Left ventricle myocardium superior (tissue), 1 donor: ENCODE measurements at regions not wholly inside any gene's neighbourhood (a gene's known extent, or its start where the extent isn't known, plus 50 kb on each side); places are given as distances from the start of the nearest gene placed in this dataset.
"Not testable (repeated sequence)": the region's sequence is repeated elsewhere in the genome, so short reads cannot be mapped to it uniquely, and the experiment has no call there.

Experiments used
- ATAC-seq: fragments of 200-7000 bp; cut with Tn5 transposase; one replicate; pipeline ENCODE4 v1.9.1; 2020; ENCODE audit warnings: mild to moderate bottlenecking, moderate library complexity
- DNase-seq: peaks from one replicate; pipeline ENCODE4 v3.0.0-alpha.2; 2020
- intact Hi-C: fragments of 100-400 bp; cut with micrococcal nuclease; formaldehyde crosslinking; loops from one replicate; pipeline ENCODE4 v1.11.0; 2022
- donor health status: DM: no; HTN: yes; CAD: no; lungs with severe emphysema.

DNA sequence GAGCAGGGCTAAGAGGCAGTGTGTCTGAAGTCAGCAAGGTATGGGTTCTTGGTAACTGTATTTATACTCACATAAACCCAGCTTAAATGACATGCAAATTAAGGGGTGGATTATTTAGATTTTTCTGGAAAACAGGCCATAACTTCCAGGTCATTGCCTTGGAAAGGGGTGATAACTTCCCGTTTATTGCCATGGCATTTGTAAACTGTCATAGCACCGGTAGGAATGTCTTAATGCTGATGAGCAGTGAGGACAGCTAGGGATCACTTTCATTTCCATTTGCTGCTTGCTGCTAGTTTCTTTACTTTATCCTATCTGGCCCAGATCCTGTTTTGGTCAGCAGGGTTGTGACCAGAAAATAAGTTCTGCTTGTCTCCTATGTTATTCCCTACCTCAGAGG is 1336.7 kb downstream of the CDH11 start:
- ATAC-seq, result no peak
- no peak for DNase-seq
- intact Hi-C loops, result no loop called here

DNA sequence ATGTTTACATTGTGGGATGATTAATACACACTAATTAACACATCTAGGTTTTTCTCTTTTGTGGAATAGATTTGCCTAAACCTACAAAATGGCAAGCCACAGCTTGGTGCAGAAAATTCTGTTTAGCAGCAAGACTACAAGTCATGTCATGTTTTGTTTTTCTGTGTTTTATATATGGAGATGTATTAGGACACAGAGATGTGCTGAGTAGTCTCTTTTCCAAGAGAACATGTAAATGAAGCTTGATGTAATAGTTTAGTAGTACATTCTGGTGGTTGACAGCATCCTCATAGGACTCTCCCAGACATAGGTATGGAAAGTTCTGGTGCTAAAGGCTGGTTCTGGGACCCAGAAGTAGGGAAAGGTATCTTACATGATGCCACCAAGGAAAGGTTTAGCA is 1345.4 kb downstream of the CDH11 start:
- no peak for ATAC-seq
- intact Hi-C loops, result no loop called here
- no peak for DNase-seq

DNA sequence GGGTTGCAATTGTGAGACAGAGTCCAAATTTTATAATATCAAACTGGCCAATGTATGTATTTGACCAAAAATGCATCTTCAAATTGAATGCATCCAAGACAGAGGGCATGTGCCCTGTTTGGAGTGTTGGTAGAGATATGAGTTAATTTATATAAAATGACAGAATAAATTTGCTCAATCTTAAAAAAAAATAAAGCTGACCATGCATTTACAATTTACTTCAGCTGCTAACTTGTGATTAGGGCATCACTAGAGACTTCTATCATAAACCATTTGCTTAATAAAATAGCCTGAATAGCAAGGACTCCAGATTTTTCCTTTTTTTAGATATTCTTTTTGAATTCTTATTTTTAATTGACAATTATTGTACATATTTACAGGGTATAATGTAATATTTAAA is 1345.8 kb downstream of the CDH11 start:
- DNase-seq, result no peak
- ATAC-seq, result no peak
- intact Hi-C loops, result no loop called here

DNA sequence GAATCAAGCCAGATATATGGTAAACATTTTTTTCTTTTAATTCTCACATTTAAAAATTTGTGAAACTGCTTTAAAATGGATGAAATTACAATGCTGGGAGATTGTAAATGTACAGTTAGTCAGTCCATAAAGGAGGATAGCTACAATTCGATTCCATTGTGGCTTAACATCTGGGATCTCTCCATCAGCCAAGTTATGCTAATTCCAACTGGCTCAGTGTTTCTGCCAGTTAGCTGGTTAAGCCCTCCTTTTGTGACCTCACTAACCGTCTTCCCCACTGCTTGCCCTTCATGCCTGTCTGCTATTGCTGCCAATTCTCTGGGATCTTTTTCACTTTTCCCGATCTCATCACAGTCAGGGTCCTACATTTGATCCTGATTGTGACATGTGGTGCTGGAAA is 1347.6 kb downstream of the CDH11 start:
- intact Hi-C loops, result no loop called here
- DNase-seq (no peak), ATAC-seq (no peak)

DNA sequence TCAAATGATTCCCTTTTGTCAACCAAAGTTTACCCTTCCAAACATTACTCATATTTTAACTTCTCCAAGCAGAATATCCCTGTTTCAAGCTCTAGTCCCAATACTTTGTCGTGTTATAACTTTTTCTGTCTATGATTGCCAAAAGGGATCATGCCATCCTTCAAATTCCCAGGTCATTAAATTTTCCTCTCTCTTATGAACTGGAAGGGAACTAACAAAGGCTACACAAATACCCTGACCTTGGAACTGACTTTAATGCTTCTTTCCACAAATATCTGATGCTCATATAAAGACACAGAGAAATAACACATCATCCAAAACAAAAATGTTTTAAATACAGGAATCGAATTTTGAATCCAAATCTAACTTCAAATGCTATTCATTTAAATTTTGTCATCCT is 1352.7 kb downstream of the CDH11 start:
- DNase-seq (no peak), ATAC-seq (no peak)

DNA sequence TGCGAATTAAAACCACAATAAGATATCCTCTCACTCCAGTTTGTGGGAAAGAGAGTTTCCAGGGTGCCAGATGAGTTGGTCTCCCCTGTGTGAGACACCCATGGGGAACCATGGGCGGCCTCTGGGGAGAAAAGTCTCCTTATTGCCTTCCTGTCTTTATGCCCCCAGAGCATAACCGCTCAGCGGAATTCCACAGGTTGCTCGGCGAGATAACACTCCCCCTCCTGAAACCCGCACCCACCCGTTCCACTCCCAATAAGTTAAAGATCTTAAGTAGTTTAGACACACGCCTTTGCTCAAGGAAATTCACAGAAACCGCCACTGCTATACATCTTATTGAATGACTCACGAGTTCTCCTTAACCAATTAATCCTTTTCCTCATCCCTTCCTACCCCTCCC is 1361.6 kb downstream of the CDH11 start:
- DNase-seq, ATAC-seq, intact Hi-C loops: not testable (repeated sequence)

More for the DNA sequence above, 1352.7 kb downstream of the CDH11 start:
- intact Hi-C loops, result no loop called here

DNA sequence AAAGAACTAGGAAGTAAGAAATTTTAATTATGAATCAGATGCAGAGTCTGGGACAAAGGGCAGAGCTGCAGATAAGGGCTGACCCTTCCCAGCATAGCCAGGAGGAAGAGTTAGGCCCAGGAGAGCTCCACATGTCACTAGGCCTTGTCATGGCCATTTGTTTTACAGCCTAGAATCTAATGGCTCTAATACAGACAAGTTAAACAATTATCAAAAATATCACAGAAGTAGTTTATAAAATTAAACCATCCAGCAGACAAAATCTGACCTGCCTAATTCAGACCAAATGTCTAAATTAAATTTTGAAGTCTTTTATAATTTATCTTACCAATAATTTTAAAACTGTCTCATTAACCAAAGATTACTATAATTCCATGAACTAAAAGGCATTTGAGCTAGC is 1369.5 kb downstream of the CDH11 start:
- ATAC-seq (no peak), DNase-seq (no peak)
- intact Hi-C loops, result no loop called here

DNA sequence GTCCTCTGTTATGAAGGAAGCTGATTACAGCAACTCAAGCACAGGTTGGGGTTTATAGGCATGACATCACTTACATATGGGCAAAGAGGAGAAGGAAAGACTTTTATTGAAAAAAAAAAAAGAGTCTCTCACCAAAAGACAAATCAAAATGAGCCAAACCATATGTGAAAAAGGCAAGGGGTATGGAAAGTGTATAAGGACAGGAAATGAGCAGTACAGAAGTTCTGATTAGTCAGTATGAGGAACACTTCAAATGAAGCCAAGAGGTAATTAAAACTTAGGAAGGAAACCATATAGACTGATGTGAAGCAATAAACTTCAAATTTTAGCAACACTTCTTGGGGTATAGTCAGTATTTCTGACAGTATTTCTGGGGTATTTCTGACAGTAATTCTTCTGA is 1372.6 kb downstream of the CDH11 start:
- intact Hi-C loops, result no loop called here
- no peak for ATAC-seq

DNA sequence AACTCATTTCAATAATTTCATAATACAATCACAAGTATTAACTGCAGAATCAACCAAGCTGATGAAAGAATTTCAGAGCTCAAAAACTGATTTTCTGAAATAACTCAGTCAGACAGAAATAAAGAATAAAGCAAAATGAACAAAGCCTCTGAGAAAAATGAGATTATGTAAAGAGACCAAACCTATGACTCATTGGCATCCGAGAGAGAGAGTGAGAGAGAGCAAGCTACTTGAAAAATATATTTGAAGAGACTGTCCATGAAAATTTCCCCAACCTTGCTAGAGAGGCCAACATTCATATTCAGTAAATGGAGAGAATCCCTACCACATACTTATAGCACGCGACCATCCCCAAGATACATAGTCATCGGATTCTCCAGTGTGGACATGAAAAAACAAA is 1376.4 kb downstream of the CDH11 start:
- DNase-seq (no peak), ATAC-seq (no peak)
- intact Hi-C loops, result no loop called here

More for the DNA sequence above, 1372.6 kb downstream of the CDH11 start:
- no peak for DNase-seq

DNA sequence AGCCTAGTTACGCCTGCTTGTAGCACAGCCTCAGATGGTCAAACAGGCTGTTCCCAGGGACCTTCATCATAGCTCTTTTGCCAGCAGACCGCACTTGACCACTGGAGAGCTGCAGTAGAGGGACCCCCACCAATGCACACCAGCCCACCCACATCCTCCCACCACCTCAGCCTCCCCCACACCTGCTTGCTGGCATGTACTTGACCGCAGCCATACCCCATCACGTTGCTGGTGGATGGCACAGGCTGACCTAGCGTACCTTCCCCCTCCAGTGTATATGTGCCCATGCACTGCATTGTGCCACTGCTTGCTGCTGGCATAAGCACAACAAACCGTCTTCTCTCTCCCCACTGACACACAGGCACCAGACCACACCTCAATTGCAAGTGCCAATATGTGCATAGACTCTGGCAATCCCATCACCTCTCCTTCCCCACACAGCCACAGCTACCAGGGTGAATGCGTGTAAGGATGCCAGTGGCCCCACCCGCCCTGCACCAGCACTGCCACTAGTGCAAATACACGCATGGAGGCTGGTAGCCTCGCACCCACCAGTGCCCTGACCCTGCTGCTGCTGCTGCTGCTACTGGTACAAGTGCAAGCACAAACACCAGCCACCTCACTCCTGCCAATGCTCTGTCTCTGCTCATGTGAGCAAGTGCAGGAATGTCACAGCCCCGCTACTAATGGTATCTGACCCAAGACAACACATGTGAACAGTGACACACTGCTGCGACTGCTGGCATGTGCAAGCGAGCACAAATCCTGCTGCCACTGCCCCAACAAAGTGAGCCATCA is 1377.6 kb downstream of the CDH11 start:
- ATAC-seq, result peak; percentile 73
- DNase-seq, result no peak
- intact Hi-C loops, result no loop called here

DNA sequence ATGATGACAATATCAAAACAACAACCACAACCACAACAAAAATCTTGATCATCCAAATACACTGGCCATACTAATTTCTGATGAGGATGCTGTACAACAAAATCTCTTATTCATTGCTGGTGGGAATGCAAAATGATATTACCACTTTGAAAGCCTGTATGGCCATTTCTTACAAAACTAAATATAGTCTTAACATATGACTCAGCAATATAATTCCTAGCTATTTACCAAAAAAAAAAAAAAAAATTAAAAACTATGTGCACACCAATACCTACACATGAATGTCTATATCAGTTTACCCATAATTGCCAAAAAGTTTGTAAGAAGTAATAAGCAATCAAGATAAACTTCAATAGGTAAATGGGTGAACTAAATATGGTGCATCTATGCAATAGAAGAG is 1379.7 kb downstream of the CDH11 start:
- intact Hi-C loops, result no loop called here

DNA sequence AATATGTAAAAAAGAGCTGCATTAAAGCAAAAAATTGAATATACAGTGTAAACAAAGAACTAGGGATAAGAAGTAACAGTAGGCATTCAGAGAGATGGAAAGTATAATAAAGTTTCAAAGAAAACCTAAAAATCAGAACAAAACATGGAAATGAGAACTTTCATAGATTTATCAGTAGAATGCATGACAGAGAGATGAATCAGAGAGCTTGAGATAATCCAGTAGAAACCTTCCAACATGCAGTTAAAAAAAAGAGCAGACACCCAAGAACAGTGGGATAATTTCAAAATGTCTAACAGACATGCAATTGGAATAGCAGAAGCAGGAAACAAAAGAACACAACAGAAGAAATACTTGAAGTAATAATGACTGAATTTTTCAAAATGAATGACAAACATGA is 1384.2 kb downstream of the CDH11 start:
- no peak for ATAC-seq
- no peak for DNase-seq
- intact Hi-C loops, result loop anchor here (2.0 kb wide), 1 partner anchor 59 kb away; no protein-coding TSS in a partner anchor

More for the DNA sequence above, 1379.7 kb downstream of the CDH11 start:
- ATAC-seq (no peak), DNase-seq (no peak)

DNA sequence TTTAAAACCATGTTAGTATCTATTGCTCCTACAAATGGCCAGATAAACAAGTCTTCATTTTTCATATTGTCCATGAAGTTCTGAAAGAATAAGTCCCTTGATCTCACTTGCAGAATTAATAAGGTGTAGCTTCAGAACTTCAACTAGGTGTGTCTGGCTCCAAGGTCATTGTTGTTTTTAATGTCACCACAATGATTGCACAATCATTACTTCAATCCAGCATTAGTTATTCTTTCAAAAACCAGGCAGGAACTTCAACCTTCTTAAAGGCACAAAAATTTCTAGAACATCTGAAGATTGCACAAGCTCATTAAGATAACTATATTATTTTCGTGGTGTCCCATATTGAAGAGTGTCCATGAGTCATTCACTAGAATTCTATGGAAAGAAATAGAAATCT is 1386.4 kb downstream of the CDH11 start:
- DNase-seq, result no peak
- ATAC-seq, result no peak
- intact Hi-C loops, result no loop called here

DNA sequence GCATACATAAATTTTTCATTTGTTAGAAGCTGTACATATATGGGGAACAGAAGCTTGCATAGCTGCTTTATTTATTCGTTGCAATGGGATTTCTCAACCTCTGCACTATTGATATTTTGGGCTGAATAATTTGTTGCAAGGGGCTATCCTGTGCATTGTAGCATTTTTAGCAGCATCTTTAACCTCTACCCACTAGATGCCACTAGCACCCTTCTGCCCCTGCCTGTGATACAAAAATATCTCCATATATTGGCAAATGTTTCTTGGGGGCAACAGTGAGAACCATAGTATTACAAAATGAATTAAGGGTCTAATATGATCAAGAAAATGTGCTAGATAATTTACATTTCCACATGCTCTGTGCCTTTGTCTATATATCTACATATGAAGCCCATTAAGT is 1401.0 kb downstream of the CDH11 start:
- DNase-seq (no peak), ATAC-seq (no peak)
- intact Hi-C loops, result no loop called here

DNA sequence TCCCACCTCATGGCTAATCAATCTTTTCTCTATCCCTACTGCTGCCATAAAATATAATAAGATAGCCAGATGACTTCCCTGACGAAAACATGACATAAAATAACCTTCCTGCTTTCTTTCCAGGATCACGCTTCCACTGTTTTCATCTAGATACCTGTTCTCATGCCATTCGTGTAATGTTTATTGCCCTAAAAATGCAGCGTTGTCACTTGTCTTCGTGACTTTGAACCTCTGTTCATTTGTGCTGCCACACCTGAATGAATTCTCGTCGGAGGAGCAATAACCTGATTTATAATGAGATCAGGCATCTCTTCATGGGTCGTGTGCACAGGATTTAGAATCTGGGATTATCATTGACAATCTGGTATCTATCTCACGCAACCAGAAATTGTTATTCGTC is 1401.9 kb downstream of the CDH11 start:
- ATAC-seq (no peak), DNase-seq (no peak)
- intact Hi-C loops, result no loop called here

DNA sequence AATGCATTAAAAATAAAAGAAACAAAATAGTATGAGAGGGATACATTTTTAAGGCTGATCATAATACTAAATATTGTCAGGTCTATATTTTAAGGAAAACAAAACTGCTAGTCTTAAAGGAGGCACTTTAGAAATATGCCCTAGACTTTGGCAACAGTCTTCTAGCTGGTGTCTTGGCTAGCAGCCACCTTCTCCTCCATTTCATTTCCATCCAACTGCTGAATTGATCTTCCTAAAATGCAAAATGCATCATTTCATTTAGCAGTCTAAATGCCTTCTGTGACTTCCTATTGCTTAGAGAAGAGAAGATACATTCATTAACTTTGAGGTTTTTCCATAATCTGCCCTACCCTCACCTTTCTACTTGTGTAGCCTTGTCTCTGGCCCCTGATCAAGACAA is 1404.1 kb downstream of the CDH11 start:
- intact Hi-C loops, result no loop called here
- ATAC-seq (no peak), DNase-seq (no peak)

DNA sequence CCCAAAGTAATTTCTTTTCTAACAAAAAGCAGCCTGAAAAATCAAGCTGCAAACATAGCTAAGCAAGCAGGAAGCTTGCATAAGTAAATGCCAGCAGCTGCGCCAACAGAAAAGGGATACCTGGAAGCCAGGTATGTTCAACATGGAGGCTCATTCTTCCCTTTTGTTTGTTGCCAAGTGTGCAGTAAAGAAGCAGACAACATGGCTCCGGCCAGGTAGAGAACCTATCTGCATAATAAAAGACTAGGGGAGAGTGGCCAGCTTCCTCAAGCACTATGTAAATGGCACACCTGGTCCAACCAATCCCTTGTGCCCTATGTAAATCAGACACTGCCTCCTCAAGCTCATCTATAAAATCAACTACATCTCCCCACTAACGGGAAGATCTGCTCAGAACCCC is 1407.0 kb downstream of the CDH11 start:
- DNase-seq, result no peak
- intact Hi-C loops, result no loop called here

DNA sequence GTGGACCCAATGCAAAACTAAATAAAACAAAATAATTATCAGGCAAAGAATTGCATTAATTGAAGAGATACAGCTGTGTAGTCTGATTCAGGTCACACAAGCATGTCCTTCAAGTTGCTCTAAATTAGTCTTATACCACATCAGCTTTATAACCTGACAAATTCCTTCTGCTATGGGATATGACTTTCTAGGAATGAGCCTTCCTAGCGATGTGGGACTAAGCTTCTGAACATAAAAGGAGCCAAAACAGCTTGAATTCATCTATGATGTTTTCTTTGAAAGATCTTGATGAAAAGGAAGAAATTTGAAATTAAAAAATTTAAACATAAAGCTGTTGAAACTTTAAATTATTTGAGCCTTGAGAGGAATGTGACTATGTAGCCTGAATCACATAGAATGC is 1409.1 kb downstream of the CDH11 start:
- intact Hi-C loops, result no loop called here
- ATAC-seq (no peak), DNase-seq (no peak)

More for the DNA sequence above, 1407.0 kb downstream of the CDH11 start:
- ATAC-seq, result no peak

DNA sequence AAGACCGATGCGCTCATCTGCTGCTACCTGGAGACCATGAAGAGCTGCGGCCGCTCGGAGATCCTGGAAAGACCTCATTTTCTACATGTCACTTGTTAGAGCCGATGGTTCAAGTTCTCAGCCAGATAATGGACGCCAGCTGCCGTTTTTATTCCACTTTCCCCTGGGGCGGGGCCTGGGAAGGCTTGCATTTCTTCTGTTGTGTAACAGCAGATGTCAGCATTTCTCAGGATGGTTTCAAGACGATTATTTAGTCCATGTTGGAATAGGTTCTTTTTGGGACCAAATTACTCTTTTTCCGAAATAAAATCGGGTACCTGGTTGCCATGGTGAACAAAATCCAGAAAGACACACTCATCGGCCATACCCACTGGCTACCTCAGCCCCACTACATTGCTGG is 1418.3 kb downstream of the CDH11 start:
- ATAC-seq (no peak), DNase-seq (no peak)
- intact Hi-C loops, result no loop called here

DNA sequence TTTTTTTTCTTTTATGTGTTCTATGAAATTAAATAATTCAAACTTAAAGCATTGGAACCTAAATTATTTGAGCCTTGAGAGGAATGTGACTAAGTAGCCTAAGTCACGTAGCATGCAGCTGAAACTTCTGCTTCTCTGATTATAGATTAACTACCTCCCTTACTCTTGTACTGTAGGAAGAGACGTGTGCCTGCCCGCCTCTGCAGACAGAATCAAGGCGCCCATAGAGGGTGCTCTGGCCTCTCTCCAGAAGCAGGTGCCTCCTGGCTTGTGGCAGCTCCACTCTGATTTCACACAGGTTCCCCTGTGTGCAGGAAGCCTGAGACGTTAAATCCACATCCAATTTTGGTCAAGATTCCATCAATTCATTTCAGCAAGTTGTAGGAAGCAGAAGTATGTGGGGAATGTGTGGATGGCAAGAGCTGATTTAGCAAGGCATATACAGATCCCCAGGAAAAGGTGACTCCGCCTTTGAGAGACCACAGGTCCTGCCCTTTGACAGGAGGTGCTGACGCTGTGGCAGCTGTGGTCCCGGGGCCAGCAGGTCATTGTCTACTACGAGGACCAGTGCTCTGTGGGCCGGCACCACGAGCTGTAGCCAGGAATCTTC is 1418.8 kb downstream of the CDH11 start:
- intact Hi-C loops, result no loop called here
- DNase-seq, result no peak

DNA sequence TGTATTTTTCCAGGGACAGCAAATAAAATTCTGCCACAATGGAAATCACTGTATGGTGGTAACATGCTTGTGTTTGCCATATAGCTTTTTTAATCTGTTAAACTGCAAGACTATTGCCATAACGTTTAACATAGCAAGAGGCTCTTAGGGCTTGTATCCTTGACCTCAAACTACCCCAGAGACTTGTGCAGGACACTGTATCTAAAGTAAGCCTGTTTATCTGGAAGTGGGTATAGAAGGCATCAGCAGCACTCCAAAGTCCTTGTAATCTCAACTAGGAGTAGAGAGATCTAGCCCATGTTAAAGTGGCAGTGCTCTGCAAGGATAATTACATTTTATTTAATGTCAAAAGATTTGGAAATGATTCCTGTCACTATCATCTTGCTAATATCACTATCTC is 1424.1 kb downstream of the CDH11 start:
- intact Hi-C loops, result no loop called here
- DNase-seq (no peak), ATAC-seq (peak; percentile 31)

More for the DNA sequence above, 1418.8 kb downstream of the CDH11 start:
- ATAC-seq, result no peak
